WI38 (cell line): ENCODE measurements at regions not wholly inside any gene's neighbourhood (a gene's known extent, or its start where the extent isn't known, plus 50 kb on each side); places are given as distances from the start of the nearest gene placed in this dataset.

ENCODE experiments used
- H3K4me3 ChIP-seq: 2 replicates; pipeline ENCODE4 v1.5.1; 2011; ENCODE audit warnings: low read depth, mild to moderate bottlenecking, control low read depth, low read length
- TF ChIP-seq, protein P1 (sequence below): IDR thresholded peaks from 2 replicates; pipeline ENCODE4 v1.5.1; 2012; ENCODE audit warnings: low read depth, mild to moderate bottlenecking, control low read depth, low read length

DNA sequence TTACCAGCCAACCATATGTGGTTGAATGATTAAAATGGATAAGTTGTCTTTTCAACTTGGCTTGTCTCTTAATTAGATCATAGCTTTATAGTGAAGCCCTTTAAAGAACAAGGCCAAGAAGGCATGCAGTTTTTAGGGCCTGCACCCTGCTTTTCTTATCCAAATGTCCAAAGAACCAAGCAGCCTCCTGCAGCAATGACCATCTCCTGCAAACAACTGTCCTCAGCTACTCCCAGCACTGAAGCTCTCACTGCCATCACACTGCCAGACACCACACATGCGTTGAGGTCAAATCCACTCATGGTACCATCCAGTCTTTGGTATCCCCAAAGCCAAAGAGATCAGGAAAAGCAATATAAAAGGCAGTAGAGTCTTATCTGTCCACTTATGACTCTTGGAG lies 210.3 kb downstream of the ACTR3B start:
- TF ChIP-seq, protein P1, sequence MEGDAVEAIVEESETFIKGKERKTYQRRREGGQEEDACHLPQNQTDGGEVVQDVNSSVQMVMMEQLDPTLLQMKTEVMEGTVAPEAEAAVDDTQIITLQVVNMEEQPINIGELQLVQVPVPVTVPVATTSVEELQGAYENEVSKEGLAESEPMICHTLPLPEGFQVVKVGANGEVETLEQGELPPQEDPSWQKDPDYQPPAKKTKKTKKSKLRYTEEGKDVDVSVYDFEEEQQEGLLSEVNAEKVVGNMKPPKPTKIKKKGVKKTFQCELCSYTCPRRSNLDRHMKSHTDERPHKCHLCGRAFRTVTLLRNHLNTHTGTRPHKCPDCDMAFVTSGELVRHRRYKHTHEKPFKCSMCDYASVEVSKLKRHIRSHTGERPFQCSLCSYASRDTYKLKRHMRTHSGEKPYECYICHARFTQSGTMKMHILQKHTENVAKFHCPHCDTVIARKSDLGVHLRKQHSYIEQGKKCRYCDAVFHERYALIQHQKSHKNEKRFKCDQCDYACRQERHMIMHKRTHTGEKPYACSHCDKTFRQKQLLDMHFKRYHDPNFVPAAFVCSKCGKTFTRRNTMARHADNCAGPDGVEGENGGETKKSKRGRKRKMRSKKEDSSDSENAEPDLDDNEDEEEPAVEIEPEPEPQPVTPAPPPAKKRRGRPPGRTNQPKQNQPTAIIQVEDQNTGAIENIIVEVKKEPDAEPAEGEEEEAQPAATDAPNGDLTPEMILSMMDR: no peak
- H3K4me3 ChIP-seq: no peak overlapping the region

DNA sequence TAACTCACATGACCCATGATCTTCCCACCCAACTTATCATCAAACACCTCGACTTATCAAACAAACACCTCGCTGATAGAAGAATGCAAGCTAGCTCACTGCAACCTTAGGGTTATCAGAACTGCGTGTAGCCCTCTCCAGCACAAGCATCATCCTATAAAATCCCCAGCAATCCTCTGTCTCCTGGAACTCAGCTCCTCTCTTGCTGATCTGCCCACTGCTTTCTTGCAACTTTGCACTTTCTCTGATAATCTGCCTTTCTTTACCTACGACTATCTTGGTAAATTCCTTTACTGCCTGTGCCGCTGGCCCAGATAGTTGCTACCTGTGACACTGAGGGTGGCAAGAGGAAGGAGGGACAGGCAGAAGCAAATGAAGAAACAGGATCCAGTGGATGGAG lies 210.9 kb downstream of the ACTR3B start:
- no peak overlapping the region for H3K4me3 ChIP-seq

DNA sequence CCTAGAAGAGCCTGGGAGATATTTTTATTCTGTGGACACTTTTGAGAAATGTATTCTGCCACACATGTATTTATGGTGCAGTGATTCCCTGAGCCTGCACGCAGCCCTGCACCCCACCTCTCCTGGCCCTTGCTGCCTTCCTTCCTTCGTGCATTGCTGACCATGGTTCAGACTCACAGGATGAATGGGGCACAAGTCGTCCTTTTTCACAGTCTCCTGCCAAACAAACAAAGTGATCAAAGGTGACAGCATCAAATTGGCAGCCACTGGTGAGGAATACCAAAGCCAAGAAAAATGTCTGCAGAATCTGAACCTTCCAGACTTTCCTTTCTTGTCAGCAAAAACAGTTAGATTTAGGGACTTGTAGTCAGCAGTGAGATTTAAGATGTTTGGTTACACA lies 215.0 kb downstream of the ACTR3B start:
- H3K4me3 ChIP-seq: no peak overlapping the region
- TF ChIP-seq, protein P1: no peak

More for the DNA sequence above, 210.9 kb downstream of the ACTR3B start:
- TF ChIP-seq, protein P1: no peak

DNA sequence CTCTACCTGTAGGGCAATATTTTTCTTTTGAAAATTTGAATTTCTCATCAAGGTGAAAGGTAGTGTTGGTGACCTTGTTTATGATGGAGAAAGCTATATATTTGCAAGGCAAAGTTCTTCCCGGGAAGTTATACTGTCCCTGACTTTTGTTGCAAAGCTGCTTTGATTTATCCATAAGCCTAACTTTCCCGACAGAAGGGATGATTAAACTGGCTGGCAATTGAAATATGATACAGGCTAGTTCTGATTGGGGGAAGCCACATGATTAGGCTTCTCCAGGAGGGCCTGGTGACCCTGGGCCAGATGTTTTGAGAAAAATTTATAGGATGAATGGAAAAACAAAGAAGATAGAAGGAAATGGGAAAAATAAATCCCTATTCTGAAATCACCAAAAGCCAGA lies 215.5 kb downstream of the ACTR3B start:
- no peak overlapping the region for H3K4me3 ChIP-seq
- TF ChIP-seq, protein P1: no peak

DNA sequence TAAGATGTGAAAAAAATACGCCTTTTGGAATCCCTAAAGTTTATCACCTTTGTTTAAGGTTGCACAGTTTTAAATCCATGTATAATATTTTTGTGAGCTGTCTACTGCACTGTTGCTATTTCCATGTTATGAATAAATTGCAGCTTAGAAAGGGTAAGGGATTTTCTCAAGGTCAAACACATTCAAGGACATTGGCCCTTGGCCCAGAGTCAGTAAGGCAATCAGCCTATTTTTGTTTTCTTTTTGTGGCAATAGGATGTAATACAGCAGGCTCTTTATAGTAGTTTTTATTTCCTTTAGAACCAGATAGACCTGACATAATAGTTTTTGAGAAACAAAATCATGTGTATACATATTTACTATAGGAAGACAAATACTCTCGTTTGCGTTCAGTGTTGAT lies 219.8 kb downstream of the ACTR3B start:
- H3K4me3 ChIP-seq: no peak overlapping the region

DNA sequence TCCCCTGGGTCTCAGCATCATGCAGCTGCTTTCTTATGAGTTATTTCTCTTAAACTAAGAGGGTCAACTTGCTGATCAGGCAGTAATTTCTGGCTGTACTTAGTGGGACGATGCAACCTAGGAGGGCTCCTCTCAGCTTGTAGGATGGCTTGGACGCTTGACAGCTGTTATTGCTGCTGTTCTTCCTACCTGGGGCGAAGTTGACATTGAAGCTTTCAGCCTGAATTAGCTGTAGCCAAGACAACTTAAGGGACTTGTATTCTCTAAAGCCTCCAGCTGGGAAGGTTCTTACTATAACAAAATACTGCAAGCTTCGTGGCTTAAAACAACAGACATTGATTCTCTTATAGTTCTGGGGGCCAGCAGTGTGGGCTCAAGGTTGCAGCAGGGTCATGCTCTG lies 224.9 kb downstream of the ACTR3B start:
- H3K4me3 ChIP-seq: no peak overlapping the region
- TF ChIP-seq, protein P1: no peak

More for the DNA sequence above, 219.8 kb downstream of the ACTR3B start:
- TF ChIP-seq, protein P1: no peak

DNA sequence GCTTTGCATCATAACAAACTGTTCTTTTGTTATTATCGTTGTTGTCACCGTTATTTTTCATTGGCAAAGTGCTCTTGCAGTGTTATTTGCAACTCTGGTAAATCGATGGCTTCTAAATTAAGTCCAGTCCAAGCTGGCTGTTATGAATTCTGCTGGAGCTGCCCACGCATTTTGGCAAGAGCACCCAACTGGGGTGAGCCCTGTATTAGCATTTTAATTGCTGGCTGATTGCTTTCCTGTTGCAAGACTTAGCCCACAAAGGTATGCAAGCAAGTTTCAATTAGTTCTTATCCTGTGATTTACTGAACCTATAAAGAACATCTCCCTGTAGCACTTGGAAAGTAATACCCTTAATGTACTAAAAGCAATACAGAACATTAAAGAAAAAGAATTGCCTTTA lies 226.8 kb downstream of the ACTR3B start:
- H3K4me3 ChIP-seq: no peak overlapping the region
- TF ChIP-seq, protein P1: no peak
